22Rv1 (cell line): ENCODE measurements at regions not wholly inside any gene's neighbourhood (a gene's known extent, or its start where the extent isn't known, plus 50 kb on each side); places are given as distances from the start of the nearest gene placed in this dataset.

Source experiments
- CTCF ChIP-seq: fragments of 450-650 bp; IDR thresholded peaks from 2 replicates; pipeline ENCODE4 v1.5.1; 2017; ENCODE audit warnings: mild to moderate bottlenecking
- ZFX ChIP-seq: fragments of 450-650 bp; IDR thresholded peaks from 2 replicates; pipeline ENCODE4 v1.6.1; 2017; ENCODE audit warnings: antibody characterized with exemption, borderline replicate concordance

DNA sequence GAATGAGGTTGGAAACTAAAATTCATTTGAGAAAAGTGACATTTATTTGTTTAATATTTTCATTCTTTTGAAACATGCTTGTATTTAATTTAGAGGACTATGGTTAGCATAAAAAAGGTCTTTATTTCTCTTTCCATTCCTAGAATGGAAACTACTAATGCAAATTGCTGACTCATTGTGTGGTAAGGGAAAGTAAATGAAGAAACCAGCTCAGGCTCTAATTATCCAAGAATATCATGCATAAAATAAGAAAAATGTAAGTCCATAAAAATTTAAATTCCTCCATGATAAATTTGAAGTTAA, 777.0 kb upstream of the SLITRK1 start:
- TF ChIP-seq CTCF: no peak
- no peak for TF ChIP-seq ZFX
